Fibroblast of lung (primary cell): ENCODE measurements at regions not wholly inside any gene's neighbourhood (a gene's known extent, or its start where the extent isn't known, plus 50 kb on each side); places are given as distances from the start of the nearest gene placed in this dataset.

ENCODE experiments used
- DNase-seq, 2 donors: peaks; one replicate each; pipeline versions ENCODE4 v3.0.0 to v3.0.0-alpha.2; 2010; ENCODE audit warnings: low read depth in 2 of 2
- H2AFZ ChIP-seq: 2 replicates; pipeline ENCODE4 v1.5.1; 2012; ENCODE audit warnings: low read length, control low read depth, inconsistent platforms
- H3K27ac ChIP-seq: 2 replicates; pipeline ENCODE4 v1.5.1; 2011; ENCODE audit warnings: low read length, control low read depth; ENCODE audit not compliant: insufficient read depth
- H3K27me3 ChIP-seq: 2 replicates; pipeline ENCODE4 v1.5.1; 2011; ENCODE audit warnings: mild to moderate bottlenecking, low read length; ENCODE audit not compliant: control insufficient read depth, insufficient read depth
- H3K36me3 ChIP-seq: 2 replicates; pipeline ENCODE4 v1.5.1; 2011; ENCODE audit warnings: low read length; ENCODE audit not compliant: control insufficient read depth, insufficient read depth
- H3K4me1 ChIP-seq: 2 replicates; pipeline ENCODE4 v1.5.1; 2011; ENCODE audit warnings: low read length; ENCODE audit not compliant: control insufficient read depth, insufficient read depth; ENCODE audit errors: extremely low read depth
- H3K4me2 ChIP-seq: 2 replicates; pipeline ENCODE4 v1.5.1; 2011; ENCODE audit warnings: low read length, control low read depth; ENCODE audit not compliant: insufficient read depth; ENCODE audit errors: extremely low read depth
- H3K4me3 ChIP-seq, 4 experiments: fragments of 200-600 bp in 1 of 4; sonication (generic) in 1 of 4; replicated peaks in 1 of 4; 2 replicates each; pipeline ENCODE4 v1.5.1; 2011 to 2016; ENCODE audit warnings: low read length in 4 of 4, low read depth in 3 of 4, mild to moderate bottlenecking in 3 of 4, control low read depth in 2 of 4, inconsistent platforms in 1 of 4, mixed read lengths in 1 of 4; ENCODE audit not compliant: insufficient read depth in 1 of 4; ENCODE audit errors: control extremely low read depth in 1 of 4
- H3K79me2 ChIP-seq: 2 replicates; pipeline ENCODE4 v1.5.1; 2012; ENCODE audit warnings: mild to moderate bottlenecking, low read length, inconsistent platforms; ENCODE audit not compliant: control insufficient read depth, insufficient read depth
- H3K9ac ChIP-seq: 2 replicates; pipeline ENCODE4 v1.5.1; 2011; ENCODE audit warnings: mild to moderate bottlenecking, low read length, control low read depth; ENCODE audit not compliant: insufficient read depth
- H3K9me3 ChIP-seq: 2 replicates; pipeline ENCODE4 v1.5.1; 2012; ENCODE audit warnings: low read depth, low read length; ENCODE audit not compliant: control insufficient read depth, insufficient read depth
- H4K20me1 ChIP-seq: 2 replicates; pipeline ENCODE4 v1.5.1; 2011; ENCODE audit warnings: low read length; ENCODE audit not compliant: control insufficient read depth, insufficient read depth; ENCODE audit errors: extremely low read depth
- EZH2 ChIP-seq: IDR thresholded peaks from 2 replicates; pipeline ENCODE4 v1.5.1; 2012; ENCODE audit warnings: low read length, control low read depth, mild to moderate bottlenecking; ENCODE audit errors: missing control alignments
- TF ChIP-seq, protein P1 (sequence below), 2 donors: IDR thresholded peaks in 1 of 2; conservative IDR thresholded peaks in 1 of 2; 1 replicate in 1 of 2; 2 replicates in 1 of 2; pipeline ENCODE4 v1.5.1; 2011 to 2012; ENCODE audit warnings: low read length in 2 of 2, control low read depth in 1 of 2, inconsistent platforms in 1 of 2, low read depth in 1 of 2, mild to moderate bottlenecking in 1 of 2

DNA sequence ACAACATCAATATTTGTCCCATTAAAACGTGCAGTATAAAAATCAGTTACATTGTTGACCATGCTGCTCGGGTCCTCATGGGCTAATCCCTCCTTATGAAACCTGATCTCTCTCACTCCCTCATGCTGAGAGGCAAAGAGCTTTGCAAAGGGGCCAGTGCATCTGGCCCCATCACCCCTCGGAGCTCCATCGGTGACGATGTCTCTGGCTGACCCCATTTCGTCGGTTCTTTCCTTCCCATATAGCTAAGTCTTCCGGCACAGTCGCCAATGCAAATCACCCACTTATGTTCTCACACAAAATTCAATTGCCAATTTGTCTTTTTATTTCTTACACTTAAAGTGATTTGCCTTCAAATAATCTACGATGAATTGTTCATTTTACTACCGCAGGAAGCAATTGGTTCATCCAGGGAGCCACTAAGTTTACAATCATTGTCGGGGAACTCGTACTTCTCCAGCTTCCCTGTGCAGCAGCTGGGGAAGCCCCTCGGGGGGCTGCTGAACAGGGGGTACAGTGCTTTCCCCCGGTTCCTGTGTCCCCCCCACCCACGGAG lies 199.8 kb upstream of the CDH4 start:
- H3K36me3 ChIP-seq, result no peaks in the 10 kb centered on the region
- TF ChIP-seq, protein P1, sequence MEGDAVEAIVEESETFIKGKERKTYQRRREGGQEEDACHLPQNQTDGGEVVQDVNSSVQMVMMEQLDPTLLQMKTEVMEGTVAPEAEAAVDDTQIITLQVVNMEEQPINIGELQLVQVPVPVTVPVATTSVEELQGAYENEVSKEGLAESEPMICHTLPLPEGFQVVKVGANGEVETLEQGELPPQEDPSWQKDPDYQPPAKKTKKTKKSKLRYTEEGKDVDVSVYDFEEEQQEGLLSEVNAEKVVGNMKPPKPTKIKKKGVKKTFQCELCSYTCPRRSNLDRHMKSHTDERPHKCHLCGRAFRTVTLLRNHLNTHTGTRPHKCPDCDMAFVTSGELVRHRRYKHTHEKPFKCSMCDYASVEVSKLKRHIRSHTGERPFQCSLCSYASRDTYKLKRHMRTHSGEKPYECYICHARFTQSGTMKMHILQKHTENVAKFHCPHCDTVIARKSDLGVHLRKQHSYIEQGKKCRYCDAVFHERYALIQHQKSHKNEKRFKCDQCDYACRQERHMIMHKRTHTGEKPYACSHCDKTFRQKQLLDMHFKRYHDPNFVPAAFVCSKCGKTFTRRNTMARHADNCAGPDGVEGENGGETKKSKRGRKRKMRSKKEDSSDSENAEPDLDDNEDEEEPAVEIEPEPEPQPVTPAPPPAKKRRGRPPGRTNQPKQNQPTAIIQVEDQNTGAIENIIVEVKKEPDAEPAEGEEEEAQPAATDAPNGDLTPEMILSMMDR (conservative IDR thresholded peaks at IDR 0.05 in 1 of 2, IDR thresholded peaks at IDR 0.05 in 1 of 2; ENCODE audit: low read depth in 1 of 2, low read length in 2 of 2), result no peak
- no peak for TF ChIP-seq EZH2
- no peak overlapping the region for H3K4me3 ChIP-seq
- no peak overlapping the region for H3K9ac ChIP-seq
- no peak overlapping the region for H3K27ac ChIP-seq
- H3K27me3 ChIP-seq, result no peaks in the 10 kb centered on the region
- DNase-seq, result no peak
- H3K4me2 ChIP-seq, result no peak overlapping the region
- H3K9me3 ChIP-seq, result no peaks in the 10 kb centered on the region
- H3K79me2 ChIP-seq, result no peaks in the 10 kb centered on the region
- no peaks in the 10 kb centered on the region for H4K20me1 ChIP-seq
- no peak overlapping the region for H2AFZ ChIP-seq
- no peaks in the 10 kb centered on the region for H3K4me1 ChIP-seq

DNA sequence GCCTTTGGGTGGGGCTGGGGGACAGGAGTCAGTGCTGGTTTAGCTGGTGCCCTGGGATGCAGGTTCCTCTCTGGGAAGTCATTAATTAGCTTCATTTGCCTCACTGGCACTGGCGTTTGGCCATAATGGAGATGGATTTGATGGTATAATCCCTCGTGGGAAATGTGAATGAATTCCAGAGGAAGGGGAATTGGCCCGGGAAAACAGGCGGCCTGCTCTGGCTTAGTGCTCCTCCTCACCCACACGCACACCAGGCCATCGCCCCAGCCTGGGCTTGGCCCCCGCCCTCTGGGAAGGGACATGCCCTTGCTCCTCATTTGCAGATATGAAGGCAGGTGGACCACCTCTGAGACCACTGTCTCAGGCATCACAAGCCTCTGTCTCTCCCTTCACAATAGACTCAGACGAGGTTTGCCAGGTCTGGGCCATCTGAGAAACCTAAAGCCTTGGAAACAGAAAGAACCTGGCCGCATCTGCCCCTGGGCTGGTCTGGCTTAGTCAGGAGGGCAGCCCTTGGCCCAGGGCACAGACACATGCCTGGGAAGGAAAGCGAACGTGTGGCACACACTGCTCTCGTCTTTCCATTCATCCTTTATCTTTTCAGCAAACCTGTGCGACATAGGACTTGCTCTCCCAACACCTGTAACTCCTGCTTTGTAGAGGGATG lies 199.2 kb upstream of the CDH4 start:
- TF ChIP-seq, protein P1 (conservative IDR thresholded peaks at IDR 0.05 in 1 of 2, IDR thresholded peaks at IDR 0.05 in 1 of 2; ENCODE audit: low read depth in 1 of 2, low read length in 2 of 2), result no peak
- no peak for TF ChIP-seq EZH2
- H3K9ac ChIP-seq, result no peak overlapping the region
- H3K36me3 ChIP-seq, result no peaks in the 10 kb centered on the region
- no peak overlapping the region for H3K4me2 ChIP-seq
- no peaks in the 10 kb centered on the region for H3K79me2 ChIP-seq
- no peak overlapping the region for H2AFZ ChIP-seq
- no peaks in the 10 kb centered on the region for H4K20me1 ChIP-seq
- H3K9me3 ChIP-seq, result no peaks in the 10 kb centered on the region
- H3K27ac ChIP-seq, result no peak overlapping the region
- no peak for DNase-seq
- H3K4me3 ChIP-seq, result no peak overlapping the region
- no peaks in the 10 kb centered on the region for H3K4me1 ChIP-seq
- no peaks in the 10 kb centered on the region for H3K27me3 ChIP-seq

DNA sequence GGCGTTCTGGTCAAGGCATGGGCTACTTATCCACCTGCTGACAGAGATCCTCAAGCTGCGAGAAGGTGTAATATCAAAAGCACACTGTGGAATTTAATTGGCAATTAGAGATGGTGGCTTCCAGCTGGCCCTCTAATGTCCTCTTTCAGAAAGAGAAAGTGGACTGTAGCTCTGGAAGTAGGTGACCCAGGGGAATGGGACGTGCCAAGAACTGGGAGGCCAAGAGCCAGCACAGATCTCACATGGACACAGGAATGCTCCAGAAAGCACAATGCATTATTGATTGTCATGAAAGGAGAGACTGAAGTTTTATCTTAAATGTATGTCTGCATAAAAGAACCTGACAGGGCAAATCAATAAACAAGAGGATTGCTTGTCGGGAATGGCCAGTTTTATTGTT lies 198.6 kb upstream of the CDH4 start:
- TF ChIP-seq, protein P1 (conservative IDR thresholded peaks at IDR 0.05 in 1 of 2, IDR thresholded peaks at IDR 0.05 in 1 of 2; ENCODE audit: low read depth in 1 of 2, low read length in 2 of 2), result no peak
- TF ChIP-seq EZH2, result no peak
- no peak overlapping the region for H3K4me3 ChIP-seq
- no peaks in the 10 kb centered on the region for H3K4me1 ChIP-seq
- H4K20me1 ChIP-seq, result no peaks in the 10 kb centered on the region
- H3K4me2 ChIP-seq, result no peak overlapping the region
- H3K27ac ChIP-seq, result no peak overlapping the region
- H3K9me3 ChIP-seq, result no peaks in the 10 kb centered on the region
- H3K27me3 ChIP-seq, result no peaks in the 10 kb centered on the region
- no peaks in the 10 kb centered on the region for H3K79me2 ChIP-seq
- H3K9ac ChIP-seq, result no peak overlapping the region
- no peak overlapping the region for H2AFZ ChIP-seq
- no peak for DNase-seq
- no peaks in the 10 kb centered on the region for H3K36me3 ChIP-seq
